ENCODE measurements at regions not wholly inside any gene's neighbourhood (a gene's known extent, or its start where the extent isn't known, plus 50 kb on each side); places are given as distances from the start of the nearest gene placed in this dataset.
"Not testable (repeated sequence)": the region's sequence is repeated elsewhere in the genome, so short reads cannot be mapped to it uniquely, and the experiment has no call there.

- Mint-ChIP-seq H3K27me3 (ENCODE audit: low read depth) (no peaks in the 10 kb centered on the region), H3K27ac (no peak overlapping the region), H3K9me3 (no peaks in the 10 kb centered on the region), H3K36me3 (ENCODE audit: low read depth) (no peaks in the 10 kb centered on the region), H3K4me1 (no peaks in the 10 kb centered on the region), H3K4me3 (no peak overlapping the region)
- TF ChIP-seq CTCF (IDR thresholded peaks at IDR 0.05; ENCODE audit: unreplicated experiment in 3 of 3): no peak
These were observed 427.9 kb upstream of the SMIM31 start for GRCh38 chr4:164326056-164326455.

GRCh38 chr4:164337219-164337944 is 416.5 kb upstream of the SMIM31 start:
- H3K27ac Mint-ChIP-seq: no peak overlapping the region
- H3K9me3 Mint-ChIP-seq: peaks cover 6% of the 10 kb centered on the region
- TF ChIP-seq CTCF (IDR thresholded peaks at IDR 0.05; ENCODE audit: unreplicated experiment in 3 of 3): no peak
- no peaks in the 10 kb centered on the region for H3K36me3 Mint-ChIP-seq (ENCODE audit: low read depth)
- no peaks in the 10 kb centered on the region for H3K4me1 Mint-ChIP-seq
- H3K4me3 Mint-ChIP-seq: no peak overlapping the region
- no peaks in the 10 kb centered on the region for H3K27me3 Mint-ChIP-seq (ENCODE audit: low read depth)

- no peak overlapping the region for H3K4me3 Mint-ChIP-seq
- H3K27me3 Mint-ChIP-seq (ENCODE audit: low read depth): no peaks in the 10 kb centered on the region
These were observed 410.4 kb upstream of the SMIM31 start for GRCh38 chr4:164343472-164343976.

GRCh38 chr4:164345756-164346155 is 408.2 kb upstream of the SMIM31 start:
- H3K27me3 Mint-ChIP-seq (ENCODE audit: low read depth): no peaks in the 10 kb centered on the region
- peaks cover 6% of the 10 kb centered on the region for H3K9me3 Mint-ChIP-seq
- no peaks in the 10 kb centered on the region for H3K4me1 Mint-ChIP-seq
- H3K4me3 Mint-ChIP-seq: no peak overlapping the region
- H3K36me3 Mint-ChIP-seq (ENCODE audit: low read depth): no peaks in the 10 kb centered on the region
- TF ChIP-seq CTCF (IDR thresholded peaks at IDR 0.05; ENCODE audit: unreplicated experiment in 3 of 3): no peak
- H3K27ac Mint-ChIP-seq: no peak overlapping the region

More at GRCh38 chr4:164343472-164343976, 410.4 kb upstream of the SMIM31 start:
- Mint-ChIP-seq H3K9me3 (peaks cover 6% of the 10 kb centered on the region), H3K27ac (no peak overlapping the region), H3K4me1 (no peaks in the 10 kb centered on the region), H3K36me3 (ENCODE audit: low read depth) (no peaks in the 10 kb centered on the region)
- no peak for TF ChIP-seq CTCF (IDR thresholded peaks at IDR 0.05; ENCODE audit: unreplicated experiment in 3 of 3)

- H3K27me3 Mint-ChIP-seq (ENCODE audit: low read depth): no peaks in the 10 kb centered on the region
- no peaks in the 10 kb centered on the region for H3K9me3 Mint-ChIP-seq
- TF ChIP-seq CTCF (IDR thresholded peaks at IDR 0.05; ENCODE audit: unreplicated experiment in 3 of 3): no peak
- H3K27ac Mint-ChIP-seq: no peak overlapping the region
- H3K4me1 Mint-ChIP-seq: no peaks in the 10 kb centered on the region
- H3K36me3 Mint-ChIP-seq (ENCODE audit: low read depth): no peaks in the 10 kb centered on the region
- no peak overlapping the region for H3K4me3 Mint-ChIP-seq
These were observed 403.9 kb upstream of the SMIM31 start for GRCh38 chr4:164350061-164350460.

- H3K27me3 Mint-ChIP-seq (ENCODE audit: low read depth); H3K4me1 Mint-ChIP-seq; H3K36me3 Mint-ChIP-seq (ENCODE audit: low read depth); H3K4me3 Mint-ChIP-seq; H3K9me3 Mint-ChIP-seq; H3K27ac Mint-ChIP-seq: not testable (repeated sequence)
These were observed 403.2 kb upstream of the SMIM31 start for GRCh38 chr4:164350716-164351115.

All from nephron (organoid).